DMS153 treated with DMSO at 0.1 percent for 48 hours (cell line): ENCODE measurements at regions not wholly inside any gene's neighbourhood (a gene's known extent, or its start where the extent isn't known, plus 50 kb on each side); places are given as distances from the start of the nearest gene placed in this dataset.

Experiments used
- DNase-seq: peaks from one replicate; lab custom pipeline; 2025; ENCODE audit not compliant: unreplicated experiment; lab: John Stamatoyannopoulos, UW

DNA sequence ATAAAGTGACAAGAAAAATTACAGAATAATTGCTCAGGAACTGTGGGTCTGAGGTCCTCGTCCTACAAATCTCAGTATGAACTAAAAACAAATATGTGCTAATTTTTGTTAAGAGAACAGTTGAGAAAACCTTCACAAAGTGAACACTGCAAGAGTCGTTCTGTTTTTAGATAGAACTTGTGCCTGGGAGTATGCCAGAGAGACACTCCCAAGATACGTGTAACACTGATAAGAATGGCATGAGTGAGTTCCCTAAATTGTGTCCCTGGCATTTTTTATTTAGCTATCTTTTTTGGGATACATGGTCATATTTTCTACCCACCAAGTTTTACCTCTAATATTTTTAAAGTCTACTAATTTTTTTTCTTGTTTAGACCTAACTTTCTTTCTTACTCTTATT lies 860.0 kb upstream of the NR2F2 start:
- no peak for DNase-seq

GRCh38 chr15:95470997-95471689 lies 859.4 kb upstream of the NR2F2 start:
- DNase-seq, result no peak

GRCh38 chr15:95471690-95472086 lies 858.8 kb upstream of the NR2F2 start:
- DNase-seq, result no peak

- no peak for DNase-seq
Observed at GRCh38 chr15:95475067-95475466, 855.4 kb upstream of the NR2F2 start.

DNA sequence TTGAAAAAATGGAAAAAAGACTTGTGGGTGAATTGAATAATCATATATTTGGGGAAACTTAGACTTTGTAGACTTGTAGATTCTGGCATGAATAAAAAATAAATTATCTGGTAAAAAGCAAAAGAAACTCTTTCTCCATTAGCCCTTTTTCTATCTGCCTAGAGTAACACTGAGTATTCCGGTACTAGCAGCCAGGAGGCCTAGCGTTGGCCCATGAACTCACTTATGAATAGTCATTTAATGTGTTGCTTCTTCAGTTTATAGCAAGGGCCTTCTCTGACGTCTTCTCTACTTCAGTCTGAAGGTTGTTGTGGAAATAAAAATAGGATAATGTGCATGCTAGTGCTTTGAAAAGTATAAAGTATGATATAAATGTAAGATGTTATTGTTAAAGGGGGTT lies 851.2 kb upstream of the NR2F2 start:
- DNase-seq, result no peak

DNA sequence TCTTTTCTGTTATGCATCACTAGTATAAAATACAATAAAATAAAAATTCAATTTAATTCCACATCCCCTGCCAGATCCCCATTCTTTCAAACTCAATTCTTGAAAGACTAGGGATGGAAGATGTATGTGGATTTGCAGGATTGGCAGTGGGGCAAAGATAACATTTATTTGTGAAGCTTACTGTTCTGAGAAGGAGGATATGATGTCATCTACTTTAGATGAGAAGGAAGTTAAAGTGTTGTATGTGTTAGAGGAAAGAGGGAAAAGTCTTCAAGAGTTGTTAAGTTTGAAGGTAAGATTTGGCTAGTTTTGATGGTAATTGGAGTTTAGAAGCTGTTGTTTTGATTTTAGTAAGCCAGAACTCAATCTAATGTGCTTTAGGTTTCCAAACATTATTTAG lies 845.1 kb upstream of the NR2F2 start:
- no peak for DNase-seq

GRCh38 chr15:95486224-95486623 lies 844.3 kb upstream of the NR2F2 start:
- DNase-seq, result no peak

DNA sequence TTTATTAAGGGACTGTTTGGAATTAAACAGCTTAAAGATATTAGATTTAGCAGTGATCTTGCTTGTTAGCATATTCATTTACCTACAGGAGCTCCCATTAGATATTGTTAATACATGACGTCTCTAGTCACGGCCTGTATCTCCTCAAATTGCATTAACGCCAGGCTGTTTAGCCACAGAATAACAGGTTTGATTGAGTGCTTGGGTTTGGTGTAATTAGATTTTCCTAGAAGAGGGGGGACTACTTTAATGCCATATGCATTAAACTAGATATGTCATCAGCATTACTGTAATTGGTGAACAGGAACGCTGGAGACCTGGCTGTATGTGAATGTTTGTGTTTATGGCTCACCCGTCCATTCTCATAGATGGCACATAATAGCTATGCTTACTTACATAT lies 841.4 kb upstream of the NR2F2 start:
- DNase-seq, result no peak

GRCh38 chr15:95492388-95493070 lies 838.0 kb upstream of the NR2F2 start:
- DNase-seq, result no peak

GRCh38 chr15:95494971-95495541 lies 835.4 kb upstream of the NR2F2 start:
- DNase-seq, result no peak

DNA sequence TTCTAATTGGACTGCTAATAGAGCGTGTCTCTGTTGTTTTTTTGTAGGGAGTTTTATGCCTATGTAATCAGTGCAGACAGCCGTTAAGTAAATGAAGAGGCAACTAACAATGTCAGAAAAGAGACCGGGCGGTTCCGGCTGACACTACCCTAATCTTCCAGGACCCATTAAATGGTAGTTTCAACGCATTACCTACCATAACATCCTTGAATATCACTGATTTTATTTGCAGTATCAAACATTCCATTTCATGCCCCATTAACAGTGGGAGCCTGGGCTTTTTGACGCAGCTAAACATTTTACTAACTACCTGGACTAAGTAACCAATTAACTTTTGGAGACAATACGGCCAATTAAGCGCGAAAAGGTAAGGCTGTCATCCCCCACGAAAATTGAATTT lies 832.9 kb upstream of the NR2F2 start:
- no peak for DNase-seq

- DNase-seq, result no peak
Observed at GRCh38 chr15:95498961-95499360, 831.5 kb upstream of the NR2F2 start.

DNA sequence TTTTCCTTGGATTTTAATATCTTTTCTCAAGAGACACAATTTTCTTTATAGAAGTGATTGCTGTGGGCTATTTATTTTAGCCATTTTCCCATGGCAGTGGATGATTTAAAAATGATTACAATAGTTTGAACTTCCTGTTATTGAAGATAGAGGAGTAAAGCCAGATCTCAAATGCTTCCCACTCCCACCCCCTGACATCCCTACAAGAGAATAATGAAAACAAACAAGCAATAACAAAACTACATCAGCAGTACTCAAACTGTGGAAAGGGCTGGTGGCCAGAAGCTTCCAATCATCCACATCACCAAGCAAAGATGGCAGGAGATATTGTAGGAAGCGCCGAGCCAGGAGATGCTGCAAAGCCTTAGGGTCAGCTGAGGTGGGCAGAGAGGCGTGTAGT lies 831.1 kb upstream of the NR2F2 start:
- no peak for DNase-seq

- DNase-seq, result no peak
Observed at GRCh38 chr15:95501865-95502264, 828.6 kb upstream of the NR2F2 start.

DNA sequence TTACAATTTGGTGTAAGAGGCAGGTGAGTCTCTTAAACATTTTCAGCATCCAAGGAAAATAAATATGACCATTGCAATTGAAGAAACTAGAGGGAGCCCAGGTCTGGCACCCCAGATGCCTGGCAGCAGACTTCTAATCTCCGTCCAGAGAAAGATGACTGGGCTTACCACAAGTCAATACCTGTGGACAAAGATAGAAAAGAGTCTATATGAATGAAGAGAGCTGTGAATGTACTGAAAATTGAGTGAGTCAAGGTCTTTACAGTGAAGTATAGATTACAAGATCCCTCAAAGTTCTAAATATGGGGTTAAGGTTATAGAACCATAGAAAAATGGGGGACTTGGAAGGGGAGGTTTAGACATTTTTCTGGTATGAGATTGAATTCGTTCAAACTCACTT lies 827.4 kb upstream of the NR2F2 start:
- no peak for DNase-seq

- no peak for DNase-seq
Observed at GRCh38 chr15:95503640-95504225, 826.8 kb upstream of the NR2F2 start.

DNA sequence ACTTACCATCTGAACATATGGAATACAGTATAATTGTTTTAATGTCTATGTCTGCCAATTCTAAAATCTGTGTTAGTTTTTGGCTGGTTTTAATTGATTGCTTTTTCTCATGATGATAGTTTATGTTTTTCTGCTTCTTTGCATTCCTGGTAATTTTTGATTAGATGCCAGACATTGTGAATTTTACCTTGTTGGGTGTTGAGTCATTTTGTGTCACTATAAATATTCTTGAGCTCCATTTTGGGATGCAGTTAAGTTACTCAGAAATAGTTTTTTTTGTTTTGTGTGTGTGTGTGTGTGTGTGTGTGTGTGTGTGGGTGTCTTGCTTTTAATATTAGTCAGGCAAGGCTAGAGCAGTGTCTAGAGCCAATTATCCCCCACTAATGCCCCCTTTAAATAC lies 818.8 kb upstream of the NR2F2 start:
- no peak for DNase-seq

- no peak for DNase-seq
Observed at GRCh38 chr15:95512906-95513305, 817.6 kb upstream of the NR2F2 start.

DNA sequence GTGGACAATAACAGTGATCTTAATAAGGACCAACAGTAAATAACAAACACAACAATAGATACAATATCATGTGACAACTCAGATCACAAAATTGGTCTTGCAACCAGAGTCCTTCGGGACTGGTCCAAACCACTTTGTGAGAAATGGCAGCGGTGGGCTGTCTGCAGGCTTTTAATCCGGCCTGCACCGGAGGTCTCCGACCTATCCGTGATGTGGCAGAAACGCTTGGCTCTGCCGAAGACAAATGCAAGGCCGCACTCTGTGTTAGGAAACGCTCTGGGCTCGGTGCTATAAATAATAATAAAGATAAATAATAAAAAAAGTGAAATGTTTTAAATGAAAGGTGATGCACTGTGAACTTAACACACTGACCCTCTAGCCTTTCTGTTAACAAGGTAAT lies 810.6 kb upstream of the NR2F2 start:
- no peak for DNase-seq

DNA sequence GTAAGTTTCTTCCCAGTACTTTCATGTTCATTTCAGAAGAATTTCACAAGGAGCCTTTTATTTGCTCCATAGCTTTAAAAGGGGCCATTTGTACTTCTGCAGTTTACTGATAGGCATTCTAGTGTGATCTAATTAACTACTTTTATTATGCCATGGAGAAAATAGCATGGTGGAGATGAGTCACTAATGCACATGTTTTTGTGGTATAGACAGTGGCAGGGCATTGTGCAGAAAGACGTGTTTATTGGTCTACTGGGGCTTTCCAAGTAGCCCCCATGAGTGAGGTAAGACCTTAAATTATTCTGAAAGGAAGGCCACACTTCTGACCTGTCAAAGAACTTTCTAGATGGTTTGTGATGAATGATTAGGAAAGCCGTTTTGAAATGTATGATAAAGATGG lies 810.0 kb upstream of the NR2F2 start:
- no peak for DNase-seq

GRCh38 chr15:95520922-95521321 lies 809.6 kb upstream of the NR2F2 start:
- no peak for DNase-seq

DNA sequence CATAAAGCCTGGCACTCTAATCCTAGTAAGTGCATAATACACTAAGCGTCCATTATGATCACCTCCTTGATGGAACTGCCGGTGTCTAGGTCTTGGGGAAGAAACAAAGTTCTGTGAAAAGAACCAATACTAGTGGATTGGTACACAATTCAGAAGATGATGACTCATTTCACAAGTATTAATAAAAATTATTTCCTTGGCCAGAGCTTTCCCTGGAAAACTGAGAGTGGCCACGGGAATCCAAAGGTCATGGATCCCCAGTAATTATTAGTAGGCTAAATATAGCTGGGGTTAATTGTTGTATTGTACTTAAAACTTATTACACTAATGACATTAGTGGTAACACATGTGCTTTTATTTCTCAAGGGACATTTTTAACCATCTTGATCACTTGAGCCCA lies 808.0 kb upstream of the NR2F2 start:
- no peak for DNase-seq
